GM12878 (cell line): ENCODE measurements at regions not wholly inside any gene's neighbourhood (a gene's known extent, or its start where the extent isn't known, plus 50 kb on each side); places are given as distances from the start of the nearest gene placed in this dataset.

Experiments used
- ATAC-seq: fragments of 200-7000 bp; cut with Tn5 transposase; 3 replicates; pipeline ENCODE4 v1.9.1; 2020; ENCODE audit warnings: mild to moderate bottlenecking, moderate library complexity
- BruUV-seq: library from RNA; stranded (reverse); fragments of 400-500 nt; replicated peaks from 2 replicates; lab custom pipeline; 2021; lab: Mats Ljungman, UMichigan
- CTCF ChIA-PET: fragments of 300-600 bp; sonication (Branson Sonifier 250); formaldehyde crosslinking; extraction: SDS; loops from one replicate; lab custom pipeline; 2021; ENCODE audit warnings: inconsistent platforms; lab: Yijun Ruan, JAX
- POLR2A ChIA-PET: fragments of 350-600 bp; formaldehyde crosslinking; extraction: SDS; loops from one replicate; lab custom pipeline; 2021; ENCODE audit warnings: inconsistent platforms; lab: Charles Lee
- RAD21 ChIA-PET: fragments of 300-600 bp; sonication (Branson Sonifier 250); formaldehyde crosslinking; loops from one replicate; lab custom pipeline; 2023; ENCODE audit warnings: antibody characterized with exemption; ENCODE audit not compliant: unreplicated experiment; lab: Charles Lee
- SMC1A ChIA-PET: fragments of 300-600 bp; sonication (Branson Sonifier 250); formaldehyde crosslinking; loops from one replicate; lab custom pipeline; 2023; ENCODE audit not compliant: unreplicated experiment, uncharacterized antibody; lab: Charles Lee
- DNase-seq: peaks from one replicate; pipeline ENCODE4 v3.0.0-alpha.2; 2011; ENCODE audit warnings: low read depth, low spot score
- FAIRE-seq: peaks from 3 replicates; lab custom pipeline; 2011; peaks lifted over from hg19 to GRCh38; lab: Jason Lieb, UNC
- H2AFZ ChIP-seq: 2 replicates; pipeline ENCODE4 v1.6.0; 2011; ENCODE audit warnings: low read depth, low read length, control low read depth; ENCODE audit not compliant: control insufficient read depth
- H3K27ac ChIP-seq: 2 replicates; pipeline ENCODE4 v1.5.1; 2011; ENCODE audit warnings: control low read depth; ENCODE audit not compliant: control insufficient read depth, insufficient read depth
- H3K27me3 ChIP-seq, 2 experiments: replicated peaks in 1 of 2; 2 replicates each; pipeline versions ENCODE4 v1.6.0 to v1.6.1; 2011; ENCODE audit warnings: low read length in 1 of 2; ENCODE audit not compliant: control insufficient read depth in 2 of 2, insufficient read depth in 2 of 2
- H3K36me3 ChIP-seq, 2 experiments: 2 replicates each; pipeline ENCODE4 v1.5.1; 2011; ENCODE audit warnings: low read length in 1 of 2; ENCODE audit not compliant: control insufficient read depth in 2 of 2, insufficient read depth in 2 of 2
- H3K4me1 ChIP-seq: 2 replicates; pipeline ENCODE4 v1.6.1; 2011; ENCODE audit warnings: mild to moderate bottlenecking, low read length, moderate library complexity, mixed read lengths; ENCODE audit not compliant: control insufficient read depth, insufficient read depth
- H3K4me2 ChIP-seq: 2 replicates; pipeline ENCODE4 v1.6.0; 2011; ENCODE audit warnings: control low read depth; ENCODE audit not compliant: control insufficient read depth, insufficient read depth
- H3K4me3 ChIP-seq: fragments of 200-600 bp; sonication (generic); 2 replicates; pipeline ENCODE4 v1.5.1; 2016
- H3K79me2 ChIP-seq: 2 replicates; pipeline ENCODE4 v1.6.0; 2011; ENCODE audit warnings: low read length; ENCODE audit not compliant: control insufficient read depth, insufficient read depth
- H3K9ac ChIP-seq: 2 replicates; pipeline ENCODE4 v1.8.0; 2011; ENCODE audit warnings: low read length, control low read depth, mixed read lengths; ENCODE audit not compliant: control insufficient read depth, insufficient read depth
- H3K9me3 ChIP-seq: replicated peaks from 3 replicates; pipeline ENCODE4 v1.5.1; 2011; ENCODE audit warnings: mild to moderate bottlenecking, low read length; ENCODE audit not compliant: control insufficient read depth, insufficient read depth
- H4K20me1 ChIP-seq: 2 replicates; pipeline ENCODE4 v1.6.0; 2011; ENCODE audit not compliant: control insufficient read depth, insufficient read depth
- ATF7 ChIP-seq: fragments of 450-650 bp; IDR thresholded peaks from 2 replicates; pipeline ENCODE4 v1.6.1; 2016; ENCODE audit warnings: low read depth, mild to moderate bottlenecking
- BMI1 ChIP-seq: fragments of 450-650 bp; IDR thresholded peaks from 2 replicates; pipeline ENCODE4 v1.6.1; 2016; ENCODE audit warnings: mild to moderate bottlenecking, moderate library complexity, borderline replicate concordance
- CBX3 ChIP-seq: fragments of 200-600 bp; sonication (generic); IDR thresholded peaks from 2 replicates; pipeline ENCODE4 v1.6.1; 2016; ENCODE audit warnings: low read depth, borderline replicate concordance
- CREB1 ChIP-seq: IDR thresholded peaks from 2 replicates; pipeline ENCODE4 v1.6.1; 2012; ENCODE audit warnings: low read depth, mild to moderate bottlenecking, inconsistent platforms
- EGR1 ChIP-seq, 2 experiments: IDR thresholded peaks; 1 replicate in 1 of 2; 2 replicates in 1 of 2; pipeline ENCODE4 v1.6.1; 2011 to 2012; ENCODE audit warnings: low read depth in 2 of 2, low read length in 2 of 2, borderline replicate concordance in 1 of 2, mild to moderate bottlenecking in 1 of 2, moderate library complexity in 1 of 2
- EP300 ChIP-seq, 2 experiments: fragments of 150-350 bp in 1 of 2; IDR thresholded peaks; 2 replicates each; pipeline ENCODE4 v1.6.1; 2011 to 2012; ENCODE audit warnings: low read depth in 2 of 2, low read length in 2 of 2, borderline replicate concordance in 1 of 2, improper control_type of control experiment in 1 of 2, inconsistent platforms in 1 of 2; ENCODE audit not compliant: control insufficient read depth in 1 of 2
- ETV6 ChIP-seq, 2 experiments: fragments of 450-650 bp in 1 of 2; IDR thresholded peaks in 1 of 2; conservative IDR thresholded peaks in 1 of 2; 2 replicates each; pipeline ENCODE4 v1.6.1; 2014; ENCODE audit warnings: antibody characterized with exemption in 1 of 2, borderline replicate concordance in 1 of 2, low read depth in 1 of 2, mild to moderate bottlenecking in 1 of 2, moderate library complexity in 1 of 2
- EZH2 ChIP-seq: IDR thresholded peaks from 2 replicates; pipeline ENCODE4 v1.6.1; 2012; ENCODE audit warnings: low read depth, mild to moderate bottlenecking, control low read depth, inconsistent platforms, low read length, borderline replicate concordance; ENCODE audit not compliant: control insufficient read depth
- HCFC1 ChIP-seq: fragments of 150-350 bp; IDR thresholded peaks from 2 replicates; pipeline ENCODE4 v1.6.1; 2014; ENCODE audit warnings: low read length
- IKZF1 ChIP-seq: fragments of 450-650 bp; conservative IDR thresholded peaks from 2 replicates; pipeline ENCODE4 v1.6.1; 2017; ENCODE audit warnings: antibody characterized with exemption, mild to moderate bottlenecking
- MEF2B ChIP-seq: fragments of 450-650 bp; IDR thresholded peaks from 2 replicates; pipeline ENCODE4 v1.6.1; 2018; ENCODE audit warnings: mild to moderate bottlenecking, moderate library complexity; ENCODE audit not compliant: partially characterized antibody, poor library complexity, severe bottlenecking
- MXI1 ChIP-seq: fragments of 150-350 bp; IDR thresholded peaks from 2 replicates; pipeline ENCODE4 v1.6.1; 2011; ENCODE audit warnings: low read depth, mild to moderate bottlenecking, inconsistent platforms, low read length, improper control_type of control experiment
- PAX5 ChIP-seq: IDR thresholded peaks from 2 replicates; pipeline ENCODE4 v1.6.1; 2011; ENCODE audit warnings: low read depth, low read length, borderline replicate concordance
- SREBF1 ChIP-seq: IDR thresholded peaks from 2 replicates; pipeline ENCODE4 v1.6.1; 2012; ENCODE audit warnings: mild to moderate bottlenecking, low read length
- STAT3 ChIP-seq: IDR thresholded peaks from 2 replicates; pipeline ENCODE4 v1.6.1; 2011; ENCODE audit warnings: low read depth, low read length, improper control_type of control experiment
- TCF3 ChIP-seq: IDR thresholded peaks from 2 replicates; pipeline ENCODE4 v1.6.1; 2012; ENCODE audit warnings: low read depth, mild to moderate bottlenecking, low read length, borderline replicate concordance; ENCODE audit not compliant: insufficient read depth
- WGBS: methylation state at CpG from one replicate; pipeline ENCODE4 v1.1.6; 2016; ENCODE audit warnings: low lambda C conversion rate; ENCODE audit not compliant: insufficient replicate concordance, insufficient coverage; ENCODE audit errors: missing lambda C conversion rate; 5-methylcytosine and 5-hydroxymethylcytosine counted together
- in situ Hi-C: fragments of 300-500 bp; cut with MboI; formaldehyde crosslinking; loops from 9 replicates; pipeline ENCODE4 v1.14.3; 2018; ENCODE audit warnings: mixed read lengths
- intact Hi-C: fragments of 100-400 bp; cut with micrococcal nuclease; formaldehyde crosslinking; loops from one replicate; pipeline ENCODE4 v1.14.2; 2022; ENCODE audit not compliant: unreplicated experiment
- TF ChIP-seq, protein P1 (sequence below): fragments of 450-650 bp; formaldehyde crosslinking; IDR thresholded peaks from 2 replicates; pipeline ENCODE4 v1.5.0; 2022; ENCODE audit warnings: mild to moderate bottlenecking, missing genetic modification characterization
- TF ChIP-seq, protein P2 (sequence below): IDR thresholded peaks from 2 replicates; pipeline ENCODE4 v1.6.1; 2012; ENCODE audit warnings: low read depth, low read length, improper control_type of control experiment

DNA sequence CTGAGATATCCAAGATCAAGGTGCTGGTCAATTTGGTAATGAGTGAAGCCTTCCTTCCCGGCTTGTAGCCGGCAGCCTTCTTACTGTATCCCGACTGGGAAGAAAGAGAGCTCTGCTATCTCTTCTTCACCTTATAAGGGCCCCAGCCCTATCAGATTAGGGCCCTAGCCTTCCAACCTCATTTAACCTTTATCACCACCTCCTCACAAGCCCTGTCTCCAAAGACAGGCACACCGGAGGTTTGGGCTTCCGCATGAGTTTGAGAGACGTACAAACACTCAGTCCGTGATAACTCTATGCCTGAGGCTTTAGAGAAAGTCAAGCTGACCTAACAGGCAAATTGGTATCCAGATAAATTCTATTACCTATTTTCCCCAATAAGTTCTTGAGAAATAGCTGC, 243.9 kb downstream of the OPA1 start (continued):
- TF ChIP-seq ETV6 (conservative IDR thresholded peaks at IDR 0.05 in 1 of 2, IDR thresholded peaks at IDR 0.05 in 1 of 2; ENCODE audit: borderline replicate concordance in 1 of 2, low read depth in 1 of 2) (no peak), IKZF1 (no peak), SREBF1 (no peak), TCF3 (no peak)

DNA sequence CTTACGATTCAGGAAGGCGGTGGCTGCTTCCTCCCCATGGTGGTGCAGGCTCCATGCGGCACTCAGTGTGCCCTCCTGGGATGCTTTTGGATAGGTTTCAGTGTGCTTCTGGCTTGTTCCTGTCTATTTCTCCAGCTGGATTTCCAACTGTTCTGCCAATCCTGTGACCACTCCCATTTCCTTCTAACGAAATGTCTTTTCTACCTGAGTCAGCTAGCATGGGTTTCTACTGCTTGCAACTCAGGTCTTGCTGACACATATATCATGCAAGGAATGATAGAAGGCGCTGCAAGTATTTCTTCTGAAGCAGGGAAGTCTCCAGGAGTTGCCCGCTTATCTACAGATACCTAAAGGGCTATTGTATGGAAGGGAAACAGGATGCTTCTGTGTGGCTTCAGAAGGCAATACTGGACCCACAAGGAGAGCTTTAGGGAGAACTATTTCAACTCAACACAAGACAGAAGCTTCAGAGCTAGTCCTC, 244.4 kb downstream of the OPA1 start:
- no TSS peak for BruUV-seq
- ATAC-seq (no peak), DNase-seq (no peak), FAIRE-seq (no peak)
- Histone ChIP-seq H3K27ac (no peak overlapping the region), H3K4me1 (peaks cover 37% of the 10 kb centered on the region), H3K9me3 (no peaks in the 10 kb centered on the region; the same call in 2 of the 3 replicates), H3K4me2 (no peak overlapping the region), H3K9ac (no peak overlapping the region), H4K20me1 (no peaks in the 10 kb centered on the region), H3K36me3 (no peaks in the 10 kb centered on the region), H3K79me2 (no peaks in the 10 kb centered on the region), H3K4me3 (no peak overlapping the region), H3K27me3 (no peaks in the 10 kb centered on the region), H2AFZ (no peak overlapping the region)
- POLR2A ChIA-PET = interaction anchor here (0.7 kb wide), 1 partner anchor 21 kb away, joined by 8 read pairs; no protein-coding TSS in a partner anchor
- 91% methylated on average over 6 of the region's 6 CpGs for WGBS
- SMC1A ChIA-PET = no interaction called here
- intact Hi-C loops = no loop called here
- RAD21 ChIA-PET = no interaction called here
- CTCF ChIA-PET = interaction anchor here (1.1 to 1.3 kb wide), 2 partner anchors 172 to 479 kb away, joined by 3 read pairs; no protein-coding TSS in a partner anchor
- in situ Hi-C loops = no loop called here
- TF ChIP-seq BMI1 (no peak), EZH2 (no peak), STAT3 (no peak), PAX5 (no peak), EP300 (IDR thresholded peaks at IDR 0.05; ENCODE audit: borderline replicate concordance in 1 of 2, control insufficient read depth in 1 of 2, low read depth in 2 of 2, low read length in 2 of 2) (no peak), MEF2B (no peak), HCFC1 (no peak), CREB1 (no peak), CBX3 (no peak), ATF7 (no peak), MXI1 (no peak), EGR1 (IDR thresholded peaks at IDR 0.05; ENCODE audit: borderline replicate concordance in 1 of 2, low read depth in 2 of 2, low read length in 2 of 2) (no peak)
- TF ChIP-seq, protein P1, sequence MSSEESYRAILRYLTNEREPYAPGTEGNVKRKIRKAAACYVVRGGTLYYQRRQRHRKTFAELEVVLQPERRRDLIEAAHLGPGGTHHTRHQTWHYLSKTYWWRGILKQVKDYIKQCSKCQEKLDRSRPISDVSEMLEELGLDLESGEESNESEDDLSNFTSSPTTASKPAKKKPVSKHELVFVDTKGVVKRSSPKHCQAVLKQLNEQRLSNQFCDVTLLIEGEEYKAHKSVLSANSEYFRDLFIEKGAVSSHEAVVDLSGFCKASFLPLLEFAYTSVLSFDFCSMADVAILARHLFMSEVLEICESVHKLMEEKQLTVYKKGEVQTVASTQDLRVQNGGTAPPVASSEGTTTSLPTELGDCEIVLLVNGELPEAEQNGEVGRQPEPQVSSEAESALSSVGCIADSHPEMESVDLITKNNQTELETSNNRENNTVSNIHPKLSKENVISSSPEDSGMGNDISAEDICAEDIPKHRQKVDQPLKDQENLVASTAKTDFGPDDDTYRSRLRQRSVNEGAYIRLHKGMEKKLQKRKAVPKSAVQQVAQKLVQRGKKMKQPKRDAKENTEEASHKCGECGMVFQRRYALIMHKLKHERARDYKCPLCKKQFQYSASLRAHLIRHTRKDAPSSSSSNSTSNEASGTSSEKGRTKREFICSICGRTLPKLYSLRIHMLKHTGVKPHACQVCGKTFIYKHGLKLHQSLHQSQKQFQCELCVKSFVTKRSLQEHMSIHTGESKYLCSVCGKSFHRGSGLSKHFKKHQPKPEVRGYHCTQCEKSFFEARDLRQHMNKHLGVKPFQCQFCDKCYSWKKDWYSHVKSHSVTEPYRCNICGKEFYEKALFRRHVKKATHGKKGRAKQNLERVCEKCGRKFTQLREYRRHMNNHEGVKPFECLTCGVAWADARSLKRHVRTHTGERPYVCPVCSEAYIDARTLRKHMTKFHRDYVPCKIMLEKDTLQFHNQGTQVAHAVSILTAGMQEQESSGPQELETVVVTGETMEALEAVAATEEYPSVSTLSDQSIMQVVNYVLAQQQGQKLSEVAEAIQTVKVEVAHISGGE (CRISPR knock-in tag) = no peak
- TF ChIP-seq, protein P2, sequence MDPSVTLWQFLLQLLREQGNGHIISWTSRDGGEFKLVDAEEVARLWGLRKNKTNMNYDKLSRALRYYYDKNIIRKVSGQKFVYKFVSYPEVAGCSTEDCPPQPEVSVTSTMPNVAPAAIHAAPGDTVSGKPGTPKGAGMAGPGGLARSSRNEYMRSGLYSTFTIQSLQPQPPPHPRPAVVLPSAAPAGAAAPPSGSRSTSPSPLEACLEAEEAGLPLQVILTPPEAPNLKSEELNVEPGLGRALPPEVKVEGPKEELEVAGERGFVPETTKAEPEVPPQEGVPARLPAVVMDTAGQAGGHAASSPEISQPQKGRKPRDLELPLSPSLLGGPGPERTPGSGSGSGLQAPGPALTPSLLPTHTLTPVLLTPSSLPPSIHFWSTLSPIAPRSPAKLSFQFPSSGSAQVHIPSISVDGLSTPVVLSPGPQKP = no peak
